Endodermal cell (in vitro differentiated cells): ENCODE measurements at regions not wholly inside any gene's neighbourhood (a gene's known extent, or its start where the extent isn't known, plus 50 kb on each side); places are given as distances from the start of the nearest gene placed in this dataset.

Experiments
- DNase-seq: peaks from one replicate; pipeline ENCODE4 v3.0.0-alpha.2; 2017
- H3K27ac ChIP-seq: 2 replicates; pipeline ENCODE4 v1.5.1; 2013; ENCODE audit warnings: mild to moderate bottlenecking, low read depth, low read length, moderate library complexity
- H3K27me3 ChIP-seq: 2 replicates; pipeline ENCODE4 v1.6.1; 2013; ENCODE audit warnings: mild to moderate bottlenecking, low read length, moderate library complexity; ENCODE audit not compliant: insufficient read depth, control insufficient read depth, poor library complexity, severe bottlenecking
- H3K36me3 ChIP-seq: 2 replicates; pipeline ENCODE4 v1.7.0; 2013; ENCODE audit warnings: mild to moderate bottlenecking, low read length, moderate library complexity; ENCODE audit not compliant: control insufficient read depth, insufficient read depth
- H3K4me1 ChIP-seq: one replicate; pipeline ENCODE4 v1.7.0; 2013; ENCODE audit warnings: low read length; ENCODE audit not compliant: control insufficient read depth, insufficient read depth
- H3K4me3 ChIP-seq: 2 replicates; pipeline ENCODE4 v1.5.1; 2013; ENCODE audit warnings: mild to moderate bottlenecking, low read length, moderate library complexity
- H3K9ac ChIP-seq: 2 replicates; pipeline ENCODE4 v1.6.1; 2013; ENCODE audit warnings: mild to moderate bottlenecking, low read length, moderate library complexity; ENCODE audit not compliant: poor library complexity, severe bottlenecking; ENCODE audit errors: extremely low read depth
- H3K9me3 ChIP-seq: 2 replicates; pipeline ENCODE4 v1.6.1; 2013; ENCODE audit warnings: mild to moderate bottlenecking, low read length, moderate library complexity; ENCODE audit not compliant: control insufficient read depth
- H3K27ac Mint-ChIP-seq: 2 replicates; pipeline ENCODE4 v1.8.0; 2020; ENCODE audit warnings: mixed read lengths
- H3K27me3 Mint-ChIP-seq: 2 replicates; pipeline ENCODE4 v1.8.0; 2021; ENCODE audit warnings: mild to moderate bottlenecking, mixed read lengths; ENCODE audit not compliant: insufficient read depth
- H3K36me3 Mint-ChIP-seq: 2 replicates; pipeline ENCODE4 v1.8.0; 2020; ENCODE audit warnings: low read depth, mixed read lengths
- H3K4me1 Mint-ChIP-seq: 2 replicates; pipeline ENCODE4 v1.8.0; 2020; ENCODE audit warnings: mixed read lengths
- H3K4me3 Mint-ChIP-seq: 2 replicates; pipeline ENCODE4 v1.8.0; 2020; ENCODE audit warnings: mild to moderate bottlenecking, moderate library complexity, mixed read lengths
- H3K9me3 Mint-ChIP-seq: 2 replicates; pipeline ENCODE4 v1.8.0; 2020; ENCODE audit warnings: mild to moderate bottlenecking, mixed read lengths
- CTCF ChIP-seq: fragments of 200-600 bp; sonication (generic); conservative IDR thresholded peaks from 2 replicates; pipeline ENCODE4 v1.5.0; 2021; ENCODE audit warnings: antibody characterized with exemption, mild to moderate bottlenecking
- WGBS, 2 experiments: methylation state at CpG; one replicate each; pipeline versions ENCODE4 v1.1.5 to v1.1.7; 2013; ENCODE audit warnings: missing lambda C conversion rate in 2 of 2, mixed read lengths in 1 of 2; ENCODE audit not compliant: insufficient coverage in 1 of 2, insufficient read length in 1 of 2; 5-methylcytosine and 5-hydroxymethylcytosine counted together

- no peak overlapping the region for H3K27ac ChIP-seq
- Mint-ChIP-seq H3K36me3 (no peaks in the 10 kb centered on the region), H3K4me3 (no peak overlapping the region), H3K27me3 (no peaks in the 10 kb centered on the region), H3K4me1 (peaks cover 16% of the 10 kb centered on the region), H3K27ac (no peak overlapping the region), H3K9me3 (peaks cover 6% of the 10 kb centered on the region)
- H3K4me1 ChIP-seq = no peaks in the 10 kb centered on the region
- H3K4me3 ChIP-seq = no peak overlapping the region
- WGBS, 2 experiments = 84% methylated on average over 1 of the region's 1 CpG; no CpG with 5 or more reads in 1 of the 2 experiments
- H3K36me3 ChIP-seq = no peaks in the 10 kb centered on the region
- no peaks in the 10 kb centered on the region for H3K27me3 ChIP-seq
- no peak for TF ChIP-seq CTCF
- peaks cover 14% of the 10 kb centered on the region for H3K9me3 ChIP-seq
- no peak overlapping the region for H3K9ac ChIP-seq
- no peak for DNase-seq
Observed at GRCh38 chr2:226583715-226584114, 215.9 kb downstream of the IRS1 start.

- Histone ChIP-seq H3K27ac (no peak overlapping the region), H3K4me1 (no peaks in the 10 kb centered on the region), H3K36me3 (no peaks in the 10 kb centered on the region), H3K9ac (no peak overlapping the region), H3K9me3 (no peaks in the 10 kb centered on the region), H3K27me3 (no peaks in the 10 kb centered on the region), H3K4me3 (no peak overlapping the region)
- Mint-ChIP-seq H3K4me3 (no peak overlapping the region), H3K27ac (no peak overlapping the region), H3K4me1 (peaks cover 16% of the 10 kb centered on the region), H3K36me3 (no peaks in the 10 kb centered on the region), H3K27me3 (no peaks in the 10 kb centered on the region), H3K9me3 (no peaks in the 10 kb centered on the region)
- DNase-seq = no peak
- TF ChIP-seq CTCF = no peak
- 86 to 94% methylated on average over 3 to 4 of the region's 4 CpGs for WGBS, 2 experiments
Observed at GRCh38 chr2:226581661-226582060, 218.0 kb downstream of the IRS1 start.

- Histone ChIP-seq H3K9me3 (no peaks in the 10 kb centered on the region), H3K27me3 (no peaks in the 10 kb centered on the region), H3K36me3 (no peaks in the 10 kb centered on the region), H3K27ac (no peak overlapping the region), H3K9ac (no peak overlapping the region), H3K4me3 (no peak overlapping the region), H3K4me1 (no peaks in the 10 kb centered on the region)
- Mint-ChIP-seq H3K9me3 (no peaks in the 10 kb centered on the region), H3K36me3 (no peaks in the 10 kb centered on the region), H3K4me3 (no peak overlapping the region), H3K4me1 (peaks cover 16% of the 10 kb centered on the region), H3K27ac (no peak overlapping the region), H3K27me3 (no peaks in the 10 kb centered on the region)
- WGBS, 2 experiments = 71% methylated on average over 2 of the region's 2 CpGs; no CpG with 5 or more reads in 1 of the 2 experiments
- TF ChIP-seq CTCF = no peak
- DNase-seq = no peak
Observed at GRCh38 chr2:226581004-226581403, 218.6 kb downstream of the IRS1 start.
